Natural killer cell (primary cell): ENCODE measurements at regions not wholly inside any gene's neighbourhood (a gene's known extent, or its start where the extent isn't known, plus 50 kb on each side); places are given as distances from the start of the nearest gene placed in this dataset.

Experiments
- ATAC-seq, 3 donors: fragments of 150-1000 bp in 2 of 3; fragments of 200-7000 bp in 1 of 3; cut with Tn5 transposase; 1 replicate in 1 of 3; 2 replicates in 2 of 3; pipeline ENCODE4 v1.10.0; 2021; ENCODE audit warnings: mild to moderate bottlenecking in 2 of 3, moderate library complexity in 2 of 3
- DNase-seq, 2 donors: peaks; one replicate each; pipeline versions ENCODE4 v3.0.0 to v3.0.0-alpha.2; 2013 to 2021; ENCODE audit warnings: mixed read lengths in 1 of 2
- H3K27ac ChIP-seq: one replicate; pipeline ENCODE4 v1.5.1; 2013; ENCODE audit warnings: mild to moderate bottlenecking, low read length
- H3K27me3 ChIP-seq: one replicate; pipeline ENCODE4 v1.6.1; 2013; ENCODE audit warnings: low read length; ENCODE audit not compliant: control insufficient read depth, insufficient read depth
- H3K36me3 ChIP-seq: one replicate; pipeline ENCODE4 v1.6.1; 2013; ENCODE audit warnings: low read length; ENCODE audit not compliant: control insufficient read depth, insufficient read depth
- H3K4me1 ChIP-seq: one replicate; pipeline ENCODE4 v1.6.1; 2013; ENCODE audit warnings: low read length; ENCODE audit not compliant: control insufficient read depth, insufficient read depth
- H3K4me3 ChIP-seq: one replicate; pipeline ENCODE4 v1.5.1; 2013; ENCODE audit warnings: low read length
- H3K9me3 ChIP-seq: one replicate; pipeline ENCODE4 v1.6.1; 2013; ENCODE audit warnings: low read length; ENCODE audit not compliant: control insufficient read depth, insufficient read depth
- H3K27ac Mint-ChIP-seq, 2 donors: one replicate each; pipeline ENCODE4 v1.8.0; 2022; ENCODE audit warnings: mild to moderate bottlenecking in 2 of 2, mixed read lengths in 2 of 2, moderate library complexity in 1 of 2
- H3K27me3 Mint-ChIP-seq, 2 donors: one replicate each; pipeline ENCODE4 v1.8.0; 2022; ENCODE audit warnings: low read depth in 2 of 2, mixed read lengths in 2 of 2
- H3K36me3 Mint-ChIP-seq: one replicate; pipeline ENCODE4 v1.8.0; 2022; ENCODE audit warnings: mixed read lengths
- H3K4me1 Mint-ChIP-seq, 2 donors: one replicate each; pipeline ENCODE4 v1.8.0; 2022; ENCODE audit warnings: mixed read lengths in 2 of 2
- H3K4me3 Mint-ChIP-seq: one replicate; pipeline ENCODE4 v1.8.0; 2022; ENCODE audit warnings: mild to moderate bottlenecking, moderate library complexity, mixed read lengths
- H3K9me3 Mint-ChIP-seq, 2 donors: one replicate each; pipeline ENCODE4 v1.8.0; 2022; ENCODE audit warnings: mixed read lengths in 2 of 2
- CTCF ChIP-seq: fragments of 200-600 bp; IDR thresholded peaks from one replicate; pipeline ENCODE4 v1.8.0; 2022; ENCODE audit warnings: antibody characterized with exemption
- WGBS: methylation state at CpG from one replicate; pipeline ENCODE4 v1.1.7; 2013; ENCODE audit warnings: missing lambda C conversion rate; ENCODE audit not compliant: insufficient coverage; 5-methylcytosine and 5-hydroxymethylcytosine counted together
- intact Hi-C: fragments of 100-400 bp; cut with micrococcal nuclease; formaldehyde crosslinking; loops from one replicate; pipeline ENCODE4 v1.14.2; 2022

DNA sequence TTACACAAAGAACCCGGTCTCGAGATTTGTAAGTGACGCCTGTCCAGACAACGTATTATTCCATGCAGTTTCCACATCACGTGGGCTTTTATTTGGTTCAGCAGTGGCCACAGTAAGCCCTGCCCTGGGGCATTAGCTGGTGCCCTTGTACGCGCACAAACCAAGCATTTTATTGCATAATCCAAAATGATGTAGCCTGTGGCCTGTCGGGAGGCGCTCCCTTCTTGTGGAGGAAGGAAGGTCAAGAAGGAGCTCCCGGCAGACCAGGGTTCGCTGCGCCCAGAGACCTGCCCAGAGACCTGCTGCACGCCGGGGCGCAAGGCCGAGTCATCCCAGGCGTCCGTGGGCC lies 179.6 kb upstream of the ALKAL2 start:
- ATAC-seq: no peak
- WGBS: 48% methylated on average over 18 of the region's 18 CpGs
- H3K4me3 ChIP-seq: no peak overlapping the region
- H3K9me3 Mint-ChIP-seq: no peaks in the 10 kb centered on the region
- no peak for TF ChIP-seq CTCF
- no peak overlapping the region for H3K27ac ChIP-seq
- intact Hi-C loops: no loop called here
- no peak for DNase-seq
- peaks cover 21% of the 10 kb centered on the region for H3K27me3 ChIP-seq
- no peaks in the 10 kb centered on the region for H3K9me3 ChIP-seq
- peaks cover 6 to 10% of the 10 kb centered on the region in 2 donors for H3K4me1 Mint-ChIP-seq
- no peaks in the 10 kb centered on the region for H3K36me3 ChIP-seq
- H3K4me3 Mint-ChIP-seq: peak overlapping the region; percentile 58
- peaks cover 2% of the 10 kb centered on the region for H3K36me3 Mint-ChIP-seq
- no peak overlapping the region for H3K27ac Mint-ChIP-seq
- peaks cover 37 to 59% of the 10 kb centered on the region in 2 donors for H3K27me3 Mint-ChIP-seq
- H3K4me1 ChIP-seq: peaks cover 10% of the 10 kb centered on the region

- H3K9me3 ChIP-seq: no peaks in the 10 kb centered on the region
- peaks cover 10% of the 10 kb centered on the region for H3K4me1 ChIP-seq
- no peak overlapping the region for H3K4me3 ChIP-seq
- Mint-ChIP-seq H3K4me1 (peaks cover 6 to 13% of the 10 kb centered on the region in 2 donors), H3K27ac (no peak overlapping the region), H3K4me3 (no peak overlapping the region), H3K27me3 (peaks cover 37 to 59% of the 10 kb centered on the region in 2 donors), H3K36me3 (no peaks in the 10 kb centered on the region), H3K9me3 (no peaks in the 10 kb centered on the region)
- no peak for DNase-seq
- no peak for ATAC-seq
- no peak overlapping the region for H3K27ac ChIP-seq
- H3K36me3 ChIP-seq: no peaks in the 10 kb centered on the region
- 90% methylated on average over 15 of the region's 15 CpGs for WGBS
- intact Hi-C loops: no loop called here
- no peak for TF ChIP-seq CTCF
- H3K27me3 ChIP-seq: peaks cover 21% of the 10 kb centered on the region
These were observed 179.2 kb upstream of the ALKAL2 start for GRCh38 chr2:467101-467500.

GRCh38 chr2:464562-465309 lies 176.8 kb upstream of the ALKAL2 start:
- WGBS: 81% methylated on average over 18 of the region's 19 CpGs
- Histone ChIP-seq H3K9me3 (no peaks in the 10 kb centered on the region), H3K27me3 (peaks cover 21% of the 10 kb centered on the region), H3K27ac (peak overlapping the region; percentile 12), H3K4me1 (peaks cover 31% of the 10 kb centered on the region), H3K36me3 (no peaks in the 10 kb centered on the region), H3K4me3 (no peak overlapping the region)
- peaks cover 29 to 35% of the 10 kb centered on the region in 2 donors for H3K4me1 Mint-ChIP-seq
- no peak for TF ChIP-seq CTCF
- DNase-seq (no peak), ATAC-seq (no peak)
- H3K27me3 Mint-ChIP-seq: peaks cover 38 to 70% of the 10 kb centered on the region in 2 donors
- no peaks in the 10 kb centered on the region for H3K9me3 Mint-ChIP-seq
- intact Hi-C loops: no loop called here
- no peak overlapping the region for H3K4me3 Mint-ChIP-seq
- H3K27ac Mint-ChIP-seq: no peak overlapping the region
- no peaks in the 10 kb centered on the region for H3K36me3 Mint-ChIP-seq

GRCh38 chr2:460861-461260 lies 173.0 kb upstream of the ALKAL2 start:
- no peaks in the 10 kb centered on the region for H3K36me3 ChIP-seq
- H3K27me3 ChIP-seq: no peaks in the 10 kb centered on the region
- WGBS: under 1% methylated on average over 6 of the region's 6 CpGs
- ATAC-seq (peak; percentile 63 to 88 (median 87)), DNase-seq (peak; percentile 40 to 84)
- H3K4me3 ChIP-seq: no peak overlapping the region
- no peak for TF ChIP-seq CTCF
- H3K4me1 Mint-ChIP-seq: peaks cover 40 to 49% of the 10 kb centered on the region in 2 donors
- H3K36me3 Mint-ChIP-seq: no peaks in the 10 kb centered on the region
- peaks cover 27% of the 10 kb centered on the region for H3K4me1 ChIP-seq
- H3K9me3 Mint-ChIP-seq: no peaks in the 10 kb centered on the region
- H3K9me3 ChIP-seq: no peaks in the 10 kb centered on the region
- peak overlapping the region; percentile 49 for H3K27ac ChIP-seq
- peak overlapping the region; percentile 37 to 77 for H3K27ac Mint-ChIP-seq
- H3K27me3 Mint-ChIP-seq: peaks cover 19 to 34% of the 10 kb centered on the region in 2 donors
- intact Hi-C loops: no loop called here
- peak overlapping the region; percentile 77 for H3K4me3 Mint-ChIP-seq
